RWPE2 (cell line): ENCODE measurements at regions not wholly inside any gene's neighbourhood (a gene's known extent, or its start where the extent isn't known, plus 50 kb on each side); places are given as distances from the start of the nearest gene placed in this dataset.
"Not testable (repeated sequence)": the region's sequence is repeated elsewhere in the genome, so short reads cannot be mapped to it uniquely, and the experiment has no call there.

Experiments used
- ATAC-seq: fragments of 200-7000 bp; cut with Tn5 transposase; 3 replicates; pipeline ENCODE4 v1.9.1; 2021; ENCODE audit warnings: low read depth
- DNase-seq: peaks from one replicate; pipeline ENCODE4 v3.0.0-alpha.2; 2020; ENCODE audit warnings: low spot score
- H3K27ac ChIP-seq: fragments of 450-650 bp; 2 replicates; pipeline ENCODE4 v1.5.1; 2017; ENCODE audit warnings: mild to moderate bottlenecking; ENCODE audit not compliant: poor library complexity, severe bottlenecking
- H3K27me3 ChIP-seq: fragments of 250-450 bp; sonication (Bioruptor Pico); 2 replicates; pipeline ENCODE4 v1.5.1; 2021; ENCODE audit warnings: mild to moderate bottlenecking, moderate library complexity; ENCODE audit not compliant: insufficient read depth, poor library complexity, severe bottlenecking
- H3K36me3 ChIP-seq: fragments of 250-450 bp; sonication (Bioruptor Pico); 2 replicates; pipeline ENCODE4 v1.5.1; 2020; ENCODE audit warnings: low read depth, mild to moderate bottlenecking, moderate library complexity
- H3K4me1 ChIP-seq: fragments of 250-450 bp; sonication (Bioruptor Pico); 2 replicates; pipeline ENCODE4 v1.5.1; 2021; ENCODE audit warnings: mild to moderate bottlenecking, moderate library complexity; ENCODE audit not compliant: insufficient read depth, poor library complexity, severe bottlenecking
- H3K4me3 ChIP-seq: fragments of 250-450 bp; sonication (Bioruptor Pico); 2 replicates; pipeline ENCODE4 v1.5.1; 2021; ENCODE audit warnings: mild to moderate bottlenecking, moderate library complexity; ENCODE audit not compliant: severe bottlenecking
- H3K9me3 ChIP-seq: fragments of 250-450 bp; sonication (Bioruptor Pico); 2 replicates; pipeline ENCODE4 v1.5.1; 2021; ENCODE audit warnings: mild to moderate bottlenecking, moderate library complexity; ENCODE audit not compliant: severe bottlenecking
- TF ChIP-seq, protein P1 (sequence below): fragments of 450-650 bp; IDR thresholded peaks from one replicate; pipeline ENCODE4 v1.5.1; 2017; ENCODE audit warnings: mild to moderate bottlenecking, moderate library complexity; ENCODE audit not compliant: poor library complexity, severe bottlenecking

DNA sequence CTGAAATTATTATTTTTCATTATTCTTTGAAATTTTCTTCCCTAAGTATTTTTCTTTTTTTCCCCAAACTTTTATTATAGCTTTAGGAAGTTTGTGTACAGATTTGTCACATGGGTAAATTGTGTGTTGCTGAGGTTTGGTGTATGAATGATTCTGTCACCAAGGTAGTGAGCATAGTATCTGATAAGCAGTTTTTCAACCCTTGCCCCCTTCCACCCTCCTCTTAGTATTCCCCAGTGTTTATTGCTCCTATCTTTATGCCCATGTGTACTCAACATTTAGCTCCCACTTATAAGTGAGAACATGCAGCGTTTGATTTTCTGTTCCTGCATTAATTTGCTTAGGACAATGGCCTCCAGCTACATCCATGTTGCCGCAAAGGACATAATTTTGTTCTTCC is 103.9 kb upstream of the MAGEB2 start:
- Histone ChIP-seq H3K27ac (no peak overlapping the region), H3K36me3 (no peaks in the 10 kb centered on the region), H3K27me3 (no peaks in the 10 kb centered on the region), H3K4me3 (no peak overlapping the region), H3K9me3 (no peaks in the 10 kb centered on the region), H3K4me1 (no peaks in the 10 kb centered on the region)
- TF ChIP-seq, protein P1, sequence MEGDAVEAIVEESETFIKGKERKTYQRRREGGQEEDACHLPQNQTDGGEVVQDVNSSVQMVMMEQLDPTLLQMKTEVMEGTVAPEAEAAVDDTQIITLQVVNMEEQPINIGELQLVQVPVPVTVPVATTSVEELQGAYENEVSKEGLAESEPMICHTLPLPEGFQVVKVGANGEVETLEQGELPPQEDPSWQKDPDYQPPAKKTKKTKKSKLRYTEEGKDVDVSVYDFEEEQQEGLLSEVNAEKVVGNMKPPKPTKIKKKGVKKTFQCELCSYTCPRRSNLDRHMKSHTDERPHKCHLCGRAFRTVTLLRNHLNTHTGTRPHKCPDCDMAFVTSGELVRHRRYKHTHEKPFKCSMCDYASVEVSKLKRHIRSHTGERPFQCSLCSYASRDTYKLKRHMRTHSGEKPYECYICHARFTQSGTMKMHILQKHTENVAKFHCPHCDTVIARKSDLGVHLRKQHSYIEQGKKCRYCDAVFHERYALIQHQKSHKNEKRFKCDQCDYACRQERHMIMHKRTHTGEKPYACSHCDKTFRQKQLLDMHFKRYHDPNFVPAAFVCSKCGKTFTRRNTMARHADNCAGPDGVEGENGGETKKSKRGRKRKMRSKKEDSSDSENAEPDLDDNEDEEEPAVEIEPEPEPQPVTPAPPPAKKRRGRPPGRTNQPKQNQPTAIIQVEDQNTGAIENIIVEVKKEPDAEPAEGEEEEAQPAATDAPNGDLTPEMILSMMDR, result no peak
- DNase-seq (no peak), ATAC-seq (no peak)

DNA sequence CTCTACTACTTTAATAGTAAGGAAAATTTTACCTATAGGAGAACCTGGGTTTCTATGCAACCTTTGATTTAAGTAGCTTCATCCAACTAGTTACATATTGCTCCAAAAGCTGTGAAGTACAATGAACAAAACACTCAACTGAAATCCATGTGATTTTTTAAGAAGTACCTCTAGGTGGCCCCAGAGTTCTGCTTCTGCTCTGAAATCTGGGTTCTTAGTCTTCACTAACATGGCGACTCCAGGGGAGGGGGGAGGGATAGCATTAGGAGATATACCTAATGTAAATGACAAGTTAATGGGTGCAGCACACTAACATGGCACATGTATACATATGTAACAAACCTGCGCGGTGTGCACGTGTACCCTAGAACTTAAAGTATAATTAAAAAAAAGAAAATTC is 73.4 kb upstream of the MAGEB2 start:
- Histone ChIP-seq H3K4me1 (no peaks in the 10 kb centered on the region), H3K4me3 (no peak overlapping the region), H3K36me3 (no peaks in the 10 kb centered on the region), H3K9me3 (no peaks in the 10 kb centered on the region), H3K27me3 (no peaks in the 10 kb centered on the region), H3K27ac (no peak overlapping the region)
- DNase-seq (no peak), ATAC-seq (no peak)
- TF ChIP-seq, protein P1, result peak; percentile 27

DNA sequence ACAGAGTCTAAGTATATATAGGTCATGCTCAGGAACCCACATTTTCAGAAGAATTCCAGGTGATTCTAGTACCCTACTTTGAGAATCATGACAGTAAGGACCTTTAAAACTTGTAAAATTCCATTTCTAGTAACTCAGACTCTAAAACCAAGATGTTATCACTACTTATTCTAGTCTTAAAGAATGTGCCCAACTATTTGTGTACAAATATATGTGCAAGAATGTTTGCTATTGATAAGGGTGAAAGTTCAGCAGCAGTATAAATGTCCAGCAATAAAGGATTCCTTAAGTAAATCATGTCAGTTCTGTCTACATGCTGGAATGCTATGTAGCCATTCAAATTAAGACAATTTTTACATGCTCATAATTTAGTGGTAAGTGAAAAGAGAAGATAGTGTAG is 71.1 kb upstream of the MAGEB2 start:
- no peaks in the 10 kb centered on the region for H3K9me3 ChIP-seq
- no peak overlapping the region for H3K4me3 ChIP-seq
- no peak overlapping the region for H3K27ac ChIP-seq
- no peaks in the 10 kb centered on the region for H3K36me3 ChIP-seq
- ATAC-seq (no peak), DNase-seq (no peak)
- TF ChIP-seq, protein P1, result no peak
- no peaks in the 10 kb centered on the region for H3K27me3 ChIP-seq
- H3K4me1 ChIP-seq, result no peaks in the 10 kb centered on the region

DNA sequence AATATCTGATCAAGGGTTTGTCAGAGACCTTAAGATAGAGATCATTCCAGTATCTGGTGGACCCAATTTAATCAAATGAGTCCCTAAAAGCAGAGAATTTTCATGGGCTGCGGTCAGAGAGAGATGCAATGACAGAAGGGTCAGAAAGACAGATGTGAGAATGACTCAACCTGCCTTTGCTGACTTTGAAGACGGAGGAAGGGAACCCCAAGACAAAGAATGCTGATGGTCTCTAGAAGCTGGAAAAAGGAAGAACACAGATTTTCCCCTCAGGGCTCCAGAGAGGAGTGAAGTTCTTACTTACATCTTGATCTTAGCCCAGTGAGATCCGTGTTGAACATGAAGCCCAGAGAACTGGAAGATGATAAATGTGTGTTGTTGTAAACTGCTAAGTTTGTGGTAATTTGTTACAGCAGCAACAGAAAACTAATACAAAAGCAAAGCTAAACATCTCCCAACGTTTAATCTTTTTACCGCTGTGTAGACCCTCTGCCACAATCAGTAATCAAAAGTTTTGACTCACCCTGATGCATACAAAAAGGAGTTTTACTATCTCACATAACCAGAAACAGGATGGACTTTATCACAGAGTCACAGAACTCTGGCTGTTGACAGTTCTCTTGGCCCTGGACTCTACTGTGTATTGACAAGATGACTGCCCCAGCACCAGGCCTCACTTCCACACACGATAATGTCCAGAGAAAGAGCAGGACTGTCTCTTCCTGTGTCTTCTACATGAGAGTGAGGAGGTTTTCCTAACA is 70.2 kb upstream of the MAGEB2 start:
- Histone ChIP-seq H3K36me3 (no peaks in the 10 kb centered on the region), H3K4me3 (no peak overlapping the region), H3K27me3 (no peaks in the 10 kb centered on the region), H3K4me1 (no peaks in the 10 kb centered on the region), H3K27ac (no peak overlapping the region), H3K9me3 (no peaks in the 10 kb centered on the region)
- no peak for DNase-seq
- TF ChIP-seq, protein P1, result no peak
- ATAC-seq, result no peak

DNA sequence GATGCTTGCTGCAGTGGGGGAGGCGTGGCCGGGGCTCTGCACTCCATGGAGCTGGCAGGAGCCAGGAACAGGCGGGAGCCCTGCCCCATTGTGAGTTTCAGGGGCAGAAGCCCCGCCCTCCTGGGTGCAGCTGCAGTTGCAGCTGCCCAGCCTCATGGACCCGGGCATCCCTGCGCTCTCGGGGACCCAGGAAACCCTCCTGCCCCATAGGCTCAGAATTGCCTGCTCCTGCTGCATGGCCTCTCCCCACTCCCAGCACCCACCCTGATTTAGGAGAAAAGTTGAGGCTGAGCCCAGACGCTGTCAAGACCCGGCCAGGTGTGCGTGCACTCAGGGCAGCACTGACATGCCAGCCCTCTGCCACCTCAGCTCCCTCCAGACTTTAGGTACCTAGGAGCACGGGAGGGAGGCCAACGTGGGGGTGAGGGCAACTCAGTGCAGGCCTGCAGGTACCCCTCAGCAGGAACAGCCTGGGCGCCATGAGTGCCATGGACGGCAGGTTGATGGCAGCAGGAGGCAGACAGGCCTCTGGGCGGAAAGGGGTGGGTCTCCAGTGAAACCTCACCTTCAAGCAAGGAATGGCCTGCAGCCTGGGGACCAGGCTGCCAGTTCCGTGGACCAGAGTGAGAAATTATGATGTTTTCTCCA is 67.2 kb upstream of the MAGEB2 start:
- TF ChIP-seq, protein P1, result no peak
- Histone ChIP-seq H3K36me3 (no peaks in the 10 kb centered on the region), H3K27me3 (no peaks in the 10 kb centered on the region), H3K4me3 (no peak overlapping the region), H3K9me3 (no peaks in the 10 kb centered on the region), H3K27ac (no peak overlapping the region), H3K4me1 (no peaks in the 10 kb centered on the region)
- no peak for ATAC-seq
- no peak for DNase-seq

DNA sequence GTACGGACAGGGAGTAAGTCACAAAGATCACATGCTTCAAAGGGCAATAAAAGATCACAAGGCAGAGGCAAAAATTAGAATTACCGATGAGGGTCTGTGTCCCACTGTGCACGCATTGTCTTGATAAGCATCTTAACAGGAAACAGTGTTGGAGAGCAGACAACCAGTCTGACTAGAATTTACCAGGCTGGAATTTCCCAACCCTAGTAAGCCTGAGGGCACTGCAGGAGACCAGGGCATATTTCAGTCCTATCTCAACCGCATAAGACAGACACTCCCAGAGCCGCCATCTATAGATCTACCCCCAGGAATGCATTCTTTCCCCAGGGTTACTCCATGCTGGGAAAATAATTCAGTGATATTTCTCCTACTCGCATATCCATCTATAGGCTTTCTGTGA is 66.2 kb upstream of the MAGEB2 start:
- H3K4me1 ChIP-seq, H3K36me3 ChIP-seq, H3K9me3 ChIP-seq, H3K27me3 ChIP-seq, H3K27ac ChIP-seq, H3K4me3 ChIP-seq, ATAC-seq, DNase-seq: not testable (repeated sequence)
